IMR-90 (cell line): ENCODE measurements at regions not wholly inside any gene's neighbourhood (a gene's known extent, or its start where the extent isn't known, plus 50 kb on each side); places are given as distances from the start of the nearest gene placed in this dataset.

Experiments used
- ATAC-seq: fragments of 200-7000 bp; cut with Tn5 transposase; 2 replicates; pipeline ENCODE4 v1.9.1; 2020; ENCODE audit warnings: low read depth, mild to moderate bottlenecking, moderate library complexity
- BruUV-seq: library from RNA; stranded (reverse); fragments of 400-500 nt; replicated peaks from 2 replicates; lab custom pipeline; 2021; lab: Mats Ljungman, UMichigan
- CTCF ChIA-PET: fragments of 300-600 bp; formaldehyde crosslinking; extraction: SDS; loops from one replicate; lab custom pipeline; 2021; ENCODE audit warnings: antibody characterized with exemption; lab: Yijun Ruan, JAX
- POLR2A ChIA-PET: fragments of 300-600 bp; sonication (Branson Sonifier 250); formaldehyde crosslinking; loops from one replicate; lab custom pipeline; 2022; ENCODE audit warnings: antibody characterized with exemption; ENCODE audit not compliant: unreplicated experiment; lab: Charles Lee
- DNase-seq: peaks from one replicate; pipeline ENCODE4 v3.0.0; 2013
- H2AFZ ChIP-seq: replicated peaks from 2 replicates; pipeline ENCODE3; 2013; ENCODE audit warnings: low read length, mild to moderate bottlenecking; ENCODE audit not compliant: poor library complexity
- H2AK5ac ChIP-seq: 2 replicates; pipeline ENCODE4 v1.6.1; 2013; ENCODE audit warnings: low read depth, low read length, inconsistent platforms
- H2AK9ac ChIP-seq: replicated peaks from 2 replicates; pipeline ENCODE3; 2013; ENCODE audit warnings: mild to moderate bottlenecking, low read depth, low read length, moderate library complexity; ENCODE audit not compliant: poor library complexity
- H2BK120ac ChIP-seq: 2 replicates; pipeline ENCODE4 v1.6.1; 2013; ENCODE audit warnings: low read depth, low read length, inconsistent platforms
- H2BK15ac ChIP-seq: 3 replicates; pipeline ENCODE4 v1.6.1; 2013; ENCODE audit warnings: low read depth, low read length, inconsistent platforms
- H2BK20ac ChIP-seq: 2 replicates; pipeline ENCODE4 v1.6.1; 2013; ENCODE audit warnings: low read depth, mild to moderate bottlenecking, inconsistent platforms, low read length, moderate library complexity
- H2BK5ac ChIP-seq: 2 replicates; pipeline ENCODE4 v1.6.1; 2013; ENCODE audit warnings: mild to moderate bottlenecking, low read depth, low read length, inconsistent platforms; ENCODE audit not compliant: poor library complexity, severe bottlenecking
- H3K14ac ChIP-seq: replicated peaks from 2 replicates; pipeline ENCODE4 v1.6.1; 2013; ENCODE audit warnings: low read depth, low read length, inconsistent platforms
- H3K18ac ChIP-seq: 2 replicates; pipeline ENCODE4 v1.6.1; 2013; ENCODE audit warnings: low read depth, low read length, control low read depth
- H3K23ac ChIP-seq: 2 replicates; pipeline ENCODE4 v1.6.1; 2013; ENCODE audit warnings: low read depth, low read length, inconsistent platforms
- H3K27ac ChIP-seq: 2 replicates; pipeline ENCODE4 v1.5.1; 2013; ENCODE audit warnings: mild to moderate bottlenecking, control low read depth, low read length; ENCODE audit not compliant: insufficient read depth
- H3K27me3 ChIP-seq: 2 replicates; pipeline ENCODE4 v1.6.1; 2013; ENCODE audit warnings: low read length; ENCODE audit not compliant: control insufficient read depth, insufficient read depth
- H3K36me3 ChIP-seq: 2 replicates; pipeline ENCODE4 v1.6.1; 2013; ENCODE audit warnings: low read length, mixed read lengths; ENCODE audit not compliant: control insufficient read depth, insufficient read depth
- H3K4ac ChIP-seq: 2 replicates; pipeline ENCODE4 v1.6.1; 2013; ENCODE audit warnings: low read depth, low read length, inconsistent platforms
- H3K4me1 ChIP-seq: 2 replicates; pipeline ENCODE4 v1.6.1; 2013; ENCODE audit warnings: low read length, mixed read lengths; ENCODE audit not compliant: control insufficient read depth, insufficient read depth
- H3K4me2 ChIP-seq: 2 replicates; pipeline ENCODE4 v1.6.1; 2013; ENCODE audit warnings: low read depth, mild to moderate bottlenecking, control low read depth, low read length, moderate library complexity
- H3K4me3 ChIP-seq: 2 replicates; pipeline ENCODE4 v1.5.1; 2013; ENCODE audit warnings: low read depth, mild to moderate bottlenecking, control low read depth, low read length, moderate library complexity; ENCODE audit not compliant: insufficient read depth
- H3K56ac ChIP-seq: 2 replicates; pipeline ENCODE4 v1.6.1; 2013; ENCODE audit warnings: low read length, inconsistent platforms; ENCODE audit not compliant: insufficient read depth; ENCODE audit errors: extremely low read depth
- H3K79me1 ChIP-seq, 2 experiments: 2 replicates each; pipeline ENCODE4 v1.6.1; 2013; ENCODE audit warnings: low read length in 2 of 2, inconsistent platforms in 1 of 2, low read depth in 1 of 2
- H3K9ac ChIP-seq: 2 replicates; pipeline ENCODE4 v1.6.1; 2013; ENCODE audit warnings: low read depth, low read length, control low read depth
- H3K9me1 ChIP-seq: 2 replicates; pipeline ENCODE4 v1.6.1; 2013; ENCODE audit warnings: low read length, inconsistent platforms; ENCODE audit not compliant: insufficient read depth
- H3K9me3 ChIP-seq: 2 replicates; pipeline ENCODE4 v1.6.1; 2013; ENCODE audit warnings: low read length; ENCODE audit not compliant: control insufficient read depth, insufficient read depth
- H4K20me1 ChIP-seq: 2 replicates; pipeline ENCODE4 v1.6.1; 2013; ENCODE audit warnings: low read length, inconsistent platforms; ENCODE audit not compliant: insufficient read depth
- H4K5ac ChIP-seq: 2 replicates; pipeline ENCODE4 v1.6.1; 2013; ENCODE audit warnings: mild to moderate bottlenecking, low read depth, low read length, control low read depth
- H4K8ac ChIP-seq, 2 experiments: 2 replicates each; pipeline ENCODE4 v1.6.1; 2013; ENCODE audit warnings: low read depth in 2 of 2, low read length in 2 of 2, control low read depth in 1 of 2, inconsistent platforms in 1 of 2
- H4K91ac ChIP-seq: 2 replicates; pipeline ENCODE4 v1.6.1; 2013; ENCODE audit warnings: low read depth, low read length, inconsistent platforms; ENCODE audit not compliant: insufficient read depth
- MXI1 ChIP-seq: IDR thresholded peaks from 2 replicates; pipeline ENCODE4 v1.6.1; 2012; ENCODE audit warnings: low read depth, mild to moderate bottlenecking, low read length, moderate library complexity, borderline replicate concordance
- POLR2A ChIP-seq: IDR thresholded peaks from 2 replicates; pipeline ENCODE4 v1.6.1; 2012; ENCODE audit warnings: mild to moderate bottlenecking, low read depth, low read length
- WGBS, 2 experiments: methylation state at CpG; one replicate each; pipeline versions ENCODE4 v1.1.5 to v1.1.7; 2013; ENCODE audit warnings: missing lambda C conversion rate in 2 of 2; ENCODE audit not compliant: insufficient read length in 1 of 2; ENCODE audit errors: extremely low coverage in 2 of 2; 5-methylcytosine and 5-hydroxymethylcytosine counted together
- dilution Hi-C: fragments of 300-500 bp; cut with HindIII; formaldehyde crosslinking; loops from one replicate; pipeline ENCODE4 v1.14.3; 2018; ENCODE audit warnings: low sequenced_read_pairs; ENCODE audit not compliant: unreplicated experiment
- in situ Hi-C: fragments of 300-500 bp; cut with MboI; formaldehyde crosslinking; loops from 3 replicates; pipeline ENCODE4 v1.14.3; 2019; ENCODE audit warnings: low sequenced_read_pairs, inconsistent platforms, mixed read lengths
- intact Hi-C: fragments of 100-400 bp; cut with micrococcal nuclease; formaldehyde crosslinking; loops from 2 replicates; pipeline ENCODE4 v1.10.0; 2022

- H3K4me2 ChIP-seq = peak overlapping the region; percentile 68
- peak; percentile 39 for ATAC-seq
- BruUV-seq = no TSS peak
- peak overlapping the region; percentile 96 for H3K14ac ChIP-seq
- peak overlapping the region; percentile 48 for H3K4me3 ChIP-seq
- ChIA-PET POLR2A (no interaction called here), CTCF (interaction anchor here (0.9 kb wide), 1 partner anchor 10 kb away, joined by 3 read pairs; no protein-coding TSS in a partner anchor)
- H4K20me1 ChIP-seq = peaks cover 3% of the 10 kb centered on the region; the same call in 1 of the 2 replicates
- peak overlapping the region; percentile 96 for H3K4ac ChIP-seq
- peak overlapping the region; percentile 88 for H3K27ac ChIP-seq
- H3K23ac ChIP-seq = peak overlapping the region; percentile 96
- peak overlapping the region; percentile 59 for H4K5ac ChIP-seq
- H3K4me1 ChIP-seq = peaks cover 3% of the 10 kb centered on the region; the same call in 1 of the 2 replicates
- WGBS, 2 experiments = 5% methylated on average over 3 of the region's 8 CpGs; no CpG with 5 or more reads in 1 of the 2 experiments
- H3K56ac ChIP-seq = peak overlapping the region; percentile 96
- no peaks in the 10 kb centered on the region for H3K9me3 ChIP-seq
- TF ChIP-seq POLR2A (no peak), MXI1 (peak; percentile 55; the same call in 1 of the 2 replicates)
- H3K9me1 ChIP-seq = peaks cover 9% of the 10 kb centered on the region
- intact Hi-C loops (loop anchor here (5.0 kb wide), 1 partner anchor 47 kb away; no protein-coding TSS in a partner anchor), in situ Hi-C loops (no loop called here), dilution Hi-C loops (no loop called here)
- H2BK20ac ChIP-seq = peak overlapping the region; percentile 2; the same call in 1 of the 2 replicates
- peak overlapping the region; percentile 86 for H2BK120ac ChIP-seq
- no peak for DNase-seq
- peak overlapping the region; percentile 97 for H4K8ac ChIP-seq
- H2AK9ac ChIP-seq = peak overlapping the region; percentile 35
- H2BK15ac ChIP-seq = peak overlapping the region; percentile 84; the same call in 1 of the 3 replicates
- H2BK5ac ChIP-seq = peak overlapping the region; percentile 84
- peak overlapping the region; percentile 76; the same call in 1 of the 2 replicates for H2AK5ac ChIP-seq
- peak overlapping the region; percentile 96 for H3K9ac ChIP-seq
- H3K18ac ChIP-seq = peak overlapping the region; percentile 67
- peaks cover 12 to 23% of the 10 kb centered on the region in 2 experiments; a peak in 2 of 4 replicates for H3K79me1 ChIP-seq
- H2AFZ ChIP-seq = peak overlapping the region; percentile 97
- no peaks in the 10 kb centered on the region for H3K36me3 ChIP-seq
- no peaks in the 10 kb centered on the region for H3K27me3 ChIP-seq
- H4K91ac ChIP-seq = peak overlapping the region; percentile 96
These were observed 146.3 kb downstream of the GPR85 start for GRCh38 chr7:112940314-112940732.
